ENCODE measurements at regions not wholly inside any gene's neighbourhood (a gene's known extent, or its start where the extent isn't known, plus 50 kb on each side); places are given as distances from the start of the nearest gene placed in this dataset.

- Histone ChIP-seq H4K20me1 (no peaks in the 10 kb centered on the region), H3K27ac (no peak overlapping the region), H3K4me1 (no peaks in the 10 kb centered on the region), H3K9me3 (no peaks in the 10 kb centered on the region), H3K4me2 (no peak overlapping the region), H3K9ac (no peak overlapping the region), H3K36me3 (no peaks in the 10 kb centered on the region), H3K27me3 (no peaks in the 10 kb centered on the region), H3K4me3 (no peak overlapping the region)
- no peak for TF ChIP-seq Cebpa-rat (IDR thresholded peaks at IDR 0.05)
Observed at GRCh38 chr7:124403112-124403511, 362.5 kb downstream of the GPR37 start.

- no peak overlapping the region for H3K27ac ChIP-seq
Observed at GRCh38 chr7:124399941-124400340, 365.7 kb downstream of the GPR37 start.

GRCh38 chr7:124398937-124399552, 366.2 kb upstream of the TMEM229A start:
- Histone ChIP-seq H3K4me3 (no peak overlapping the region), H3K27me3 (no peaks in the 10 kb centered on the region), H3K4me2 (no peak overlapping the region), H3K4me1 (no peaks in the 10 kb centered on the region), H3K9ac (no peak overlapping the region), H4K20me1 (no peaks in the 10 kb centered on the region), H3K27ac (no peak overlapping the region), H3K36me3 (no peaks in the 10 kb centered on the region), H3K9me3 (no peaks in the 10 kb centered on the region)
- no peak for TF ChIP-seq Cebpa-rat (IDR thresholded peaks at IDR 0.05)

More at GRCh38 chr7:124399941-124400340, 365.7 kb downstream of the GPR37 start:
- Histone ChIP-seq H3K27me3 (no peaks in the 10 kb centered on the region), H3K4me3 (no peak overlapping the region), H3K4me2 (no peak overlapping the region), H4K20me1 (no peaks in the 10 kb centered on the region), H3K4me1 (no peaks in the 10 kb centered on the region), H3K36me3 (no peaks in the 10 kb centered on the region), H3K9ac (no peak overlapping the region), H3K9me3 (no peaks in the 10 kb centered on the region)
- TF ChIP-seq Cebpa-rat (IDR thresholded peaks at IDR 0.05), result no peak

- Histone ChIP-seq H3K4me2 (no peak overlapping the region), H3K9me3 (no peaks in the 10 kb centered on the region), H3K27ac (no peak overlapping the region), H3K9ac (no peak overlapping the region), H4K20me1 (no peaks in the 10 kb centered on the region), H3K27me3 (no peaks in the 10 kb centered on the region), H3K36me3 (no peaks in the 10 kb centered on the region), H3K4me3 (no peak overlapping the region), H3K4me1 (no peaks in the 10 kb centered on the region)
- TF ChIP-seq Cebpa-rat (IDR thresholded peaks at IDR 0.05), result no peak
Observed at GRCh38 chr7:124397134-124397533, 364.3 kb upstream of the TMEM229A start.

GRCh38 chr7:124390301-124390700, 357.4 kb upstream of the TMEM229A start:
- Histone ChIP-seq H3K27me3 (no peaks in the 10 kb centered on the region), H3K9ac (no peak overlapping the region), H3K4me1 (no peaks in the 10 kb centered on the region), H3K9me3 (no peaks in the 10 kb centered on the region), H3K4me3 (no peak overlapping the region), H3K4me2 (no peak overlapping the region), H3K36me3 (no peaks in the 10 kb centered on the region), H3K27ac (no peak overlapping the region), H4K20me1 (no peaks in the 10 kb centered on the region)
- no peak for TF ChIP-seq Cebpa-rat (IDR thresholded peaks at IDR 0.05)

GRCh38 chr7:124388751-124389150, 355.9 kb upstream of the TMEM229A start:
- Histone ChIP-seq H3K4me2 (no peak overlapping the region), H3K27ac (no peak overlapping the region)
- no peak for TF ChIP-seq Cebpa-rat (IDR thresholded peaks at IDR 0.05)

GRCh38 chr7:124387056-124387455, 354.2 kb upstream of the TMEM229A start:
- no peaks in the 10 kb centered on the region for H3K9me3 ChIP-seq
- TF ChIP-seq Cebpa-rat (IDR thresholded peaks at IDR 0.05), result no peak
- H3K27ac ChIP-seq, result no peak overlapping the region
- no peak overlapping the region for H3K4me3 ChIP-seq
- H3K4me1 ChIP-seq, result no peaks in the 10 kb centered on the region
- no peaks in the 10 kb centered on the region for H3K36me3 ChIP-seq
- no peak overlapping the region for H3K4me2 ChIP-seq
- H4K20me1 ChIP-seq, result no peaks in the 10 kb centered on the region
- H3K9ac ChIP-seq, result no peak overlapping the region
- H3K27me3 ChIP-seq, result no peaks in the 10 kb centered on the region

More at GRCh38 chr7:124388751-124389150, 355.9 kb upstream of the TMEM229A start:
- Histone ChIP-seq H3K4me3 (no peak overlapping the region), H3K36me3 (no peaks in the 10 kb centered on the region), H3K9ac (no peak overlapping the region), H3K4me1 (no peaks in the 10 kb centered on the region), H3K27me3 (no peaks in the 10 kb centered on the region), H4K20me1 (no peaks in the 10 kb centered on the region), H3K9me3 (no peaks in the 10 kb centered on the region)

- Histone ChIP-seq H3K4me3 (no peak overlapping the region), H4K20me1 (no peaks in the 10 kb centered on the region), H3K4me2 (no peak overlapping the region), H3K27me3 (no peaks in the 10 kb centered on the region), H3K9me3 (no peaks in the 10 kb centered on the region), H3K4me1 (no peaks in the 10 kb centered on the region), H3K27ac (no peak overlapping the region), H3K9ac (no peak overlapping the region), H3K36me3 (no peaks in the 10 kb centered on the region)
- TF ChIP-seq Cebpa-rat (IDR thresholded peaks at IDR 0.05), result no peak
Observed at GRCh38 chr7:124379296-124379695, 346.4 kb upstream of the TMEM229A start.

GRCh38 chr7:124376111-124376510, 343.2 kb upstream of the TMEM229A start:
- TF ChIP-seq Cebpa-rat (IDR thresholded peaks at IDR 0.05), result no peak
- Histone ChIP-seq H3K4me1 (no peaks in the 10 kb centered on the region), H3K9ac (no peak overlapping the region), H3K27ac (no peak overlapping the region), H3K4me3 (no peak overlapping the region), H3K27me3 (no peaks in the 10 kb centered on the region), H4K20me1 (no peaks in the 10 kb centered on the region), H3K36me3 (no peaks in the 10 kb centered on the region), H3K9me3 (no peaks in the 10 kb centered on the region), H3K4me2 (no peak overlapping the region)

- Histone ChIP-seq H3K4me2 (no peak overlapping the region), H3K36me3 (no peaks in the 10 kb centered on the region), H4K20me1 (no peaks in the 10 kb centered on the region), H3K27me3 (no peaks in the 10 kb centered on the region), H3K9ac (no peak overlapping the region), H3K9me3 (no peaks in the 10 kb centered on the region), H3K27ac (no peak overlapping the region), H3K4me1 (no peaks in the 10 kb centered on the region), H3K4me3 (no peak overlapping the region)
- no peak for TF ChIP-seq Cebpa-rat (IDR thresholded peaks at IDR 0.05)
Observed at GRCh38 chr7:124375391-124375790, 342.5 kb upstream of the TMEM229A start.

- H3K27ac ChIP-seq, result no peak overlapping the region
- no peak overlapping the region for H3K4me2 ChIP-seq
- TF ChIP-seq Cebpa-rat (IDR thresholded peaks at IDR 0.05), result no peak
- no peak overlapping the region for H3K4me3 ChIP-seq
- H4K20me1 ChIP-seq, result no peaks in the 10 kb centered on the region
- H3K9me3 ChIP-seq, result no peaks in the 10 kb centered on the region
- no peaks in the 10 kb centered on the region for H3K36me3 ChIP-seq
- H3K4me1 ChIP-seq, result no peaks in the 10 kb centered on the region
- no peak overlapping the region for H3K9ac ChIP-seq
- H3K27me3 ChIP-seq, result no peaks in the 10 kb centered on the region
Observed at GRCh38 chr7:124369310-124369709, 336.4 kb upstream of the TMEM229A start.

Data from BLaER1 (cell line).